ENCODE measurements at regions not wholly inside any gene's neighbourhood (a gene's known extent, or its start where the extent isn't known, plus 50 kb on each side); places are given as distances from the start of the nearest gene placed in this dataset.

GRCh38 chr18:9025091-9025838 lies 77.2 kb upstream of the NDUFV2 start:
- H3K23ac ChIP-seq (ENCODE audit: low read length) = no peak overlapping the region
- no peak overlapping the region for H3K18ac ChIP-seq (ENCODE audit: low read length)
- no peak overlapping the region for H3K4me2 ChIP-seq (ENCODE audit: low read length)
- H3K27ac ChIP-seq (ENCODE audit: low read depth, low read length) = no peak overlapping the region
- no peaks in the 10 kb centered on the region for H3K36me3 ChIP-seq (ENCODE audit: control insufficient read depth in 1 of 2, insufficient read depth in 2 of 2, low read length in 2 of 2)
- H4K91ac ChIP-seq (ENCODE audit: low read depth, low read length) = no peak overlapping the region
- H4K8ac ChIP-seq (ENCODE audit: low read depth, low read length) = no peak overlapping the region
- no peak overlapping the region for H2BK5ac ChIP-seq (ENCODE audit: low read depth, low read length, poor library complexity)
- H3K79me2 ChIP-seq (ENCODE audit: control insufficient read depth, insufficient read depth, low read length, poor library complexity) = no peaks in the 10 kb centered on the region
- DNase-seq = no peak
- H3K4ac ChIP-seq (ENCODE audit: low read depth, low read length) = no peak overlapping the region
- no peaks in the 10 kb centered on the region for H3K9me3 ChIP-seq (ENCODE audit: insufficient read depth, low read depth, low read length)
- no peak overlapping the region for H4K12ac ChIP-seq (ENCODE audit: low read depth, low read length)
- H2BK12ac ChIP-seq (ENCODE audit: low read length) = no peak overlapping the region
- no peak overlapping the region for H3K14ac ChIP-seq (ENCODE audit: low read length)
- H3K9ac ChIP-seq (ENCODE audit: low read length) = no peak overlapping the region
- H2AFZ ChIP-seq (ENCODE audit: insufficient read depth, low read length, poor library complexity) = no peak overlapping the region
- WGBS (ENCODE audit: extremely low coverage, insufficient coverage, insufficient read length) = no CpG with 5 or more reads among the region's 4 CpGs
- no peak overlapping the region for H2AK5ac ChIP-seq (ENCODE audit: low read length)
- H3K79me1 ChIP-seq (ENCODE audit: low read length) = no peaks in the 10 kb centered on the region
- no peaks in the 10 kb centered on the region for H3K27me3 ChIP-seq (ENCODE audit: insufficient read depth, low read length)
- no peak overlapping the region for H2BK120ac ChIP-seq (ENCODE audit: insufficient read depth, low read length, poor library complexity)
- H3K4me3 ChIP-seq (ENCODE audit: low read depth, low read length) = no peak overlapping the region
- H3K4me1 ChIP-seq (ENCODE audit: control insufficient read depth in 1 of 2, insufficient read depth in 2 of 2, low read length in 2 of 2) = no peaks in the 10 kb centered on the region

- WGBS (ENCODE audit: extremely low coverage, insufficient coverage, insufficient read length) = no CpG with 5 or more reads among the region's 2 CpGs
- H3K14ac ChIP-seq (ENCODE audit: low read length) = no peak overlapping the region
Observed at GRCh38 chr18:9029131-9029530, 73.4 kb upstream of the NDUFV2 start.

GRCh38 chr18:9032519-9032918 lies 70.0 kb upstream of the NDUFV2 start:
- Histone ChIP-seq H4K12ac (ENCODE audit: low read depth, low read length) (no peak overlapping the region), H3K23ac (ENCODE audit: low read length) (no peak overlapping the region), H3K79me2 (ENCODE audit: control insufficient read depth, insufficient read depth, low read length, poor library complexity) (no peaks in the 10 kb centered on the region), H3K18ac (ENCODE audit: low read length) (no peak overlapping the region), H3K14ac (ENCODE audit: low read length) (no peak overlapping the region), H2BK120ac (ENCODE audit: insufficient read depth, low read length, poor library complexity) (no peak overlapping the region), H3K79me1 (ENCODE audit: low read length) (no peaks in the 10 kb centered on the region), H4K91ac (ENCODE audit: low read depth, low read length) (no peak overlapping the region), H4K8ac (ENCODE audit: low read depth, low read length) (no peak overlapping the region), H3K4ac (ENCODE audit: low read depth, low read length) (no peak overlapping the region), H2BK12ac (ENCODE audit: low read length) (no peak overlapping the region), H3K4me1 (ENCODE audit: control insufficient read depth in 1 of 2, insufficient read depth in 2 of 2, low read length in 2 of 2) (no peaks in the 10 kb centered on the region), H3K9ac (ENCODE audit: low read length) (no peak overlapping the region), H2AK5ac (ENCODE audit: low read length) (no peak overlapping the region), H3K9me3 (ENCODE audit: insufficient read depth, low read depth, low read length) (no peaks in the 10 kb centered on the region), H3K4me3 (ENCODE audit: low read depth, low read length) (no peak overlapping the region), H3K27ac (ENCODE audit: low read depth, low read length) (no peak overlapping the region), H3K36me3 (ENCODE audit: control insufficient read depth in 1 of 2, insufficient read depth in 2 of 2, low read length in 2 of 2) (no peaks in the 10 kb centered on the region), H2AFZ (ENCODE audit: insufficient read depth, low read length, poor library complexity) (no peak overlapping the region), H3K27me3 (ENCODE audit: insufficient read depth, low read length) (no peaks in the 10 kb centered on the region), H3K4me2 (ENCODE audit: low read length) (no peak overlapping the region), H2BK5ac (ENCODE audit: low read depth, low read length, poor library complexity) (no peak overlapping the region)
- DNase-seq = no peak
- WGBS (ENCODE audit: extremely low coverage, insufficient coverage, insufficient read length) = no CpG with 5 or more reads among the region's 7 CpGs

More at GRCh38 chr18:9029131-9029530, 73.4 kb upstream of the NDUFV2 start:
- Histone ChIP-seq H2BK12ac (ENCODE audit: low read length) (no peak overlapping the region), H3K27me3 (ENCODE audit: insufficient read depth, low read length) (no peaks in the 10 kb centered on the region), H3K23ac (ENCODE audit: low read length) (no peak overlapping the region), H4K12ac (ENCODE audit: low read depth, low read length) (no peak overlapping the region), H2BK5ac (ENCODE audit: low read depth, low read length, poor library complexity) (no peak overlapping the region), H3K4me1 (ENCODE audit: control insufficient read depth in 1 of 2, insufficient read depth in 2 of 2, low read length in 2 of 2) (no peaks in the 10 kb centered on the region), H3K18ac (ENCODE audit: low read length) (no peak overlapping the region), H3K9ac (ENCODE audit: low read length) (no peak overlapping the region), H3K36me3 (ENCODE audit: control insufficient read depth in 1 of 2, insufficient read depth in 2 of 2, low read length in 2 of 2) (no peaks in the 10 kb centered on the region), H3K4me2 (ENCODE audit: low read length) (no peak overlapping the region), H2AK5ac (ENCODE audit: low read length) (no peak overlapping the region), H2BK120ac (ENCODE audit: insufficient read depth, low read length, poor library complexity) (no peak overlapping the region), H3K79me1 (ENCODE audit: low read length) (no peaks in the 10 kb centered on the region), H3K4me3 (ENCODE audit: low read depth, low read length) (no peak overlapping the region), H2AFZ (ENCODE audit: insufficient read depth, low read length, poor library complexity) (no peak overlapping the region), H3K9me3 (ENCODE audit: insufficient read depth, low read depth, low read length) (no peaks in the 10 kb centered on the region), H3K27ac (ENCODE audit: low read depth, low read length) (no peak overlapping the region), H4K91ac (ENCODE audit: low read depth, low read length) (no peak overlapping the region), H3K79me2 (ENCODE audit: control insufficient read depth, insufficient read depth, low read length, poor library complexity) (no peaks in the 10 kb centered on the region), H4K8ac (ENCODE audit: low read depth, low read length) (no peak overlapping the region), H3K4ac (ENCODE audit: low read depth, low read length) (no peak overlapping the region)
- no peak for DNase-seq

- Histone ChIP-seq H4K12ac (ENCODE audit: low read depth, low read length) (peak overlapping the region; percentile 75), H3K9me3 (ENCODE audit: insufficient read depth, low read depth, low read length) (no peaks in the 10 kb centered on the region), H3K27me3 (ENCODE audit: insufficient read depth, low read length) (no peaks in the 10 kb centered on the region), H3K79me2 (ENCODE audit: control insufficient read depth, insufficient read depth, low read length, poor library complexity) (no peaks in the 10 kb centered on the region), H4K91ac (ENCODE audit: low read depth, low read length) (peak overlapping the region; percentile 68), H3K14ac (ENCODE audit: low read length) (no peak overlapping the region), H4K8ac (ENCODE audit: low read depth, low read length) (peak overlapping the region; percentile 82), H2AFZ (ENCODE audit: insufficient read depth, low read length, poor library complexity) (no peak overlapping the region), H3K23ac (ENCODE audit: low read length) (no peak overlapping the region), H3K9ac (ENCODE audit: low read length) (no peak overlapping the region), H3K79me1 (ENCODE audit: low read length) (peaks cover 3% of the 10 kb centered on the region), H3K4me3 (ENCODE audit: low read depth, low read length) (no peak overlapping the region), H2BK12ac (ENCODE audit: low read length) (peak overlapping the region; percentile 49), H3K4me2 (ENCODE audit: low read length) (peak overlapping the region; percentile 41), H2AK5ac (ENCODE audit: low read length) (no peak overlapping the region), H3K18ac (ENCODE audit: low read length) (no peak overlapping the region), H3K4ac (ENCODE audit: low read depth, low read length) (no peak overlapping the region), H3K27ac (ENCODE audit: low read depth, low read length) (peak overlapping the region; percentile 61), H2BK120ac (ENCODE audit: insufficient read depth, low read length, poor library complexity) (peak overlapping the region; percentile 66), H3K4me1 (ENCODE audit: control insufficient read depth in 1 of 2, insufficient read depth in 2 of 2, low read length in 2 of 2) (peaks cover 0 to 7% of the 10 kb centered on the region in 2 experiments), H2BK5ac (ENCODE audit: low read depth, low read length, poor library complexity) (peak overlapping the region; percentile 73), H3K36me3 (ENCODE audit: control insufficient read depth in 1 of 2, insufficient read depth in 2 of 2, low read length in 2 of 2) (no peaks in the 10 kb centered on the region)
- no CpG with 5 or more reads among the region's 7 CpGs for WGBS (ENCODE audit: extremely low coverage, insufficient coverage, insufficient read length)
- peak; percentile 36 to 75 for DNase-seq
Observed at GRCh38 chr18:9038277-9038871, 64.1 kb upstream of the NDUFV2 start.

Data from trophoblast cell (in vitro differentiated cells and primary cell).